Lower leg skin (tissue), 4 donors: ENCODE measurements at regions not wholly inside any gene's neighbourhood (a gene's known extent, or its start where the extent isn't known, plus 50 kb on each side); places are given as distances from the start of the nearest gene placed in this dataset.
A peak's percentile ranks its signal among the peaks of the same experiment; 100 is the strongest.

Source experiments
- DNase-seq, 2 donors: peaks; one replicate each; pipeline ENCODE4 v3.0.0-alpha.2; 2019; ENCODE audit warnings: low spot score in 2 of 2
- H3K4me3 ChIP-seq: fragments of 200-600 bp; sonication (generic); 2 replicates; pipeline ENCODE4 v1.5.1; 2017; ENCODE audit warnings: mild to moderate bottlenecking, low read depth; ENCODE audit not compliant: poor library complexity, severe bottlenecking
- CTCF ChIP-seq, 3 donors: fragments of 450-650 bp; IDR thresholded peaks; one replicate each; pipeline ENCODE4 v1.5.1; 2016; ENCODE audit warnings: antibody characterized with exemption in 3 of 3, mild to moderate bottlenecking in 3 of 3, moderate library complexity in 2 of 3
- POLR2A ChIP-seq, 2 donors: fragments of 450-650 bp; IDR thresholded peaks; one replicate each; pipeline ENCODE4 v1.6.1; 2016 to 2017; ENCODE audit warnings: antibody characterized with exemption in 2 of 2, mild to moderate bottlenecking in 1 of 2, moderate library complexity in 1 of 2
- WGBS, 2 donors: methylation state at CpG; one replicate each; pipeline ENCODE4 v1.1.5; 2018; 5-methylcytosine and 5-hydroxymethylcytosine counted together
- intact Hi-C: fragments of 100-400 bp; cut with DNase I; formaldehyde crosslinking; loops from one replicate; pipeline ENCODE4 v1.15.0; 2023; ENCODE audit warnings: low total_unique reads

DNA sequence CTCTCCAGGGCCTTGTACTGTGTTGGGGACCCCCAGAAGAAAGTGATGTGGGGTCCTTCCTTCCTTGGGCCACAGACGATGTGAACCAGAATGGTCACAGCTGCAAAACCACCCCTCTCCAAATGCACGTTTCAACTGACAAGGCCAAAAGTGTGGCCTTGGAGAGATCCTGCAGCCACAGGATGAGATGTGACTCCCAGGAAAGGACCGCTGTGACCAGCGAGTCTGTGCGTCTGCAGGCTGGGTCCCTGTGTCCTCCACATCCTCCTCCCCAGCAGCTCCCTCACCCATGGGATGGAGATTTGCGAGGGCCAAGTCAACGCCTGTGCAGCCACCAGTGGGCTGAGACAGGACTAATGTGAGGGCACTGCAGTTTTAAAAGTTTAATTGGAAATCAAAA is 247.0 kb downstream of the ERMARD start:
- H3K4me3 ChIP-seq = no peak overlapping the region
- 92 to 93% methylated on average over 6 to 7 of the region's 7 CpGs for WGBS, 2 donors
- no peak for TF ChIP-seq POLR2A (IDR thresholded peaks at IDR 0.05)
- no peak for TF ChIP-seq CTCF (IDR thresholded peaks at IDR 0.05)
- DNase-seq = no peak
- intact Hi-C loops = no loop called here

DNA sequence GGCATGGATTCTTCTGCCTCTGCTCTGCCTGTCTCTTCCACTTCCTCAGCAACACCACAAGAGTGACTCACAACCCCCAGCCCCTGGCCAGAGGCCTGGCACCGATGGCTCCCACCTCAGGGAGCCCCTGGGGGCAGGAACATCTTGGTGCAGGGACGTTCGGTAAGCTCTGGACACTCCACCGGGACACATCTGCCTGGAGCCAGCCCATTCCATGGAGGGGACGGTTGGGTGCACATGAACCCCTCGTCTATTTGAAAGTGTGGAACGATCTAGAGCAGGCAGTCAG is 246.5 kb downstream of the ERMARD start:
- 74 to 81% methylated on average over 7 of the region's 7 CpGs for WGBS, 2 donors
- no peak overlapping the region for H3K4me3 ChIP-seq
- intact Hi-C loops = no loop called here
- TF ChIP-seq POLR2A (IDR thresholded peaks at IDR 0.05) (no peak), CTCF (IDR thresholded peaks at IDR 0.05) (no peak)
- DNase-seq = no peak

GRCh38 chr6:169997187-169997929 is 245.9 kb downstream of the ERMARD start:
- WGBS, 2 donors = 87 to 88% methylated on average over 11 of the region's 11 CpGs
- no peak overlapping the region for H3K4me3 ChIP-seq
- TF ChIP-seq POLR2A (IDR thresholded peaks at IDR 0.05) (no peak), CTCF (IDR thresholded peaks at IDR 0.05) (no peak)
- no peak for DNase-seq
- intact Hi-C loops = no loop called here

DNA sequence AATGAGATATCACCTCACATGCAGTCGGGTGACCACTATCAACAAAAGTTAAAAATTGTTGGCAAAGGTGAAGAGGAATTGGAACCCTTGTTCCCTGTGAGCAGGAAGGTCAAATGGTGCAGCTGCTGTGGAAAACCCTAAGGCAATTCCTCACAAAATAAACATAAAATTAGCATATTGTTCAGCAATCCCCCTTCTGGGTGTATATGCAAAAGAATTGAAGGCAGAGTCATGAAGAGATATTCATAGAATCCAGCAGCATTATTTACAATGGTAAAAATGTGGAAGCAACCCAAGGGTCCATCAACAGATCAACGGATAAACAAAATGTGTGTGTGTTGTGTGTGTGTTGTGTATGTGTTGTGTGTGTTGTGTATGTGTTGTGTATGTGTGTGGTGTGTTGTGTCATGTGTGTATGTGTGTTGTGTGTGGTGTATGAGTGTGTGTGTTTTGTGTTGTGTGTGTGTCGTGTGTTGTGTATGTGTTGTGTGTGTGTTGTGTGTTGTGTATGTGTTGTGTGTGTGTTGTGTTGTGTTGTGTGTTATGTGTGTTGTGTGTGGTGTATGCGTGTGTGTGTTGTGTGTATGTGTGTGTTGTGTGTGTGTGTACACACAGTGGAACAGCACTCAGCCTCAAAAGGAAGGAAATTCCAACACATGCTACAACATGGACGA is 245.1 kb downstream of the ERMARD start:
- no peak overlapping the region for H3K4me3 ChIP-seq
- 75 to 93% methylated on average over 5 of the region's 5 CpGs for whole genome bisulfite sequencing, 2 donors
- intact Hi-C loops = no loop called here
- no peak for DNase-seq
- TF ChIP-seq POLR2A (IDR thresholded peaks at IDR 0.05) = no peak
- TF ChIP-seq CTCF (IDR thresholded peaks at IDR 0.05) = no peak

GRCh38 chr6:169994739-169995138 is 243.3 kb downstream of the ERMARD start:
- intact Hi-C loops = no loop called here
- no peak overlapping the region for H3K4me3 ChIP-seq
- TF ChIP-seq POLR2A (IDR thresholded peaks at IDR 0.05) (no peak), CTCF (IDR thresholded peaks at IDR 0.05) (no peak)
- DNase-seq = peak in 1 of 2 donors; percentile 67
- WGBS, 2 donors = 63 to 84% methylated on average over 8 of the region's 8 CpGs
